Endothelial cell of umbilical vein (primary cell): ENCODE measurements at regions not wholly inside any gene's neighbourhood (a gene's known extent, or its start where the extent isn't known, plus 50 kb on each side); places are given as distances from the start of the nearest gene placed in this dataset.

Experiments
- BruUV-seq: library from RNA; stranded (reverse); fragments of 400-500 nt; replicated peaks from 2 replicates; lab custom pipeline; 2021; lab: Mats Ljungman, UMichigan
- CTCF ChIA-PET: fragments of 300-600, 350-600 bp; sonication (Branson Sonifier 250); formaldehyde crosslinking; loops from one replicate; lab custom pipeline; 2021; ENCODE audit warnings: antibody characterized with exemption, inconsistent platforms; lab: Charles Lee
- POLR2A ChIA-PET: fragments of 300-600, 350-600 bp; sonication (Branson Sonifier 250); formaldehyde crosslinking; loops from one replicate; lab custom pipeline; 2021; ENCODE audit warnings: antibody characterized with exemption, inconsistent platforms; lab: Charles Lee
- DNase-seq: peaks from one replicate; pipeline ENCODE4 v3.0.0-alpha.2; 2011; ENCODE audit warnings: low read depth, low spot score
- FAIRE-seq: peaks from 2 replicates; lab custom pipeline; 2011; peaks lifted over from hg19 to GRCh38; lab: Jason Lieb, UNC
- H2AFZ ChIP-seq: 2 replicates; pipeline ENCODE4 v1.6.0; 2012; ENCODE audit warnings: low read depth, low read length, control low read depth, inconsistent platforms
- H3K27ac ChIP-seq: 2 replicates; pipeline ENCODE4 v1.5.1; 2011; ENCODE audit warnings: low read depth, mild to moderate bottlenecking, control low read depth, low read length, moderate library complexity; ENCODE audit not compliant: insufficient read depth
- H3K27me3 ChIP-seq, 2 experiments: 2 replicates each; pipeline versions ENCODE4 v1.6.0 to v1.6.1; 2011; ENCODE audit warnings: low read length in 2 of 2, mixed read lengths in 1 of 2; ENCODE audit not compliant: control insufficient read depth in 2 of 2, insufficient read depth in 2 of 2
- H3K36me3 ChIP-seq, 2 experiments: 2 replicates in 1 of 2; 3 replicates in 1 of 2; pipeline ENCODE4 v1.5.1; 2011; ENCODE audit warnings: low read length in 2 of 2, mild to moderate bottlenecking in 1 of 2, moderate library complexity in 1 of 2; ENCODE audit not compliant: control insufficient read depth in 2 of 2, insufficient read depth in 2 of 2; ENCODE audit errors: extremely low read depth in 1 of 2
- H3K4me1 ChIP-seq: 3 replicates; pipeline ENCODE4 v1.5.1; 2011; ENCODE audit warnings: mild to moderate bottlenecking, low read length; ENCODE audit not compliant: control insufficient read depth, insufficient read depth; ENCODE audit errors: extremely low read depth
- H3K4me2 ChIP-seq: 2 replicates; pipeline ENCODE4 v1.6.1; 2011; ENCODE audit warnings: low read length, control low read depth, mixed read lengths; ENCODE audit not compliant: insufficient read depth
- H3K4me3 ChIP-seq, 3 experiments: fragments of 200-600 bp in 1 of 3; sonication (generic), shearing (Covaris generic) in 1 of 3; replicated peaks in 1 of 3; 2 replicates each; pipeline ENCODE4 v1.5.1; 2011 to 2016; ENCODE audit warnings: control low read depth in 3 of 3, low read length in 3 of 3, mild to moderate bottlenecking in 2 of 3, inconsistent platforms in 1 of 3, low read depth in 1 of 3, moderate library complexity in 1 of 3; ENCODE audit not compliant: insufficient read depth in 1 of 3
- H3K79me2 ChIP-seq: 2 replicates; pipeline ENCODE4 v1.6.0; 2012; ENCODE audit warnings: low read length, inconsistent platforms; ENCODE audit not compliant: control insufficient read depth, insufficient read depth
- H3K9ac ChIP-seq: replicated peaks from 2 replicates; pipeline ENCODE3; 2011; ENCODE audit warnings: low read length, control low read depth; ENCODE audit not compliant: insufficient read depth; ENCODE audit errors: extremely low read depth
- H3K9me1 ChIP-seq: replicated peaks from 3 replicates; pipeline ENCODE4 v1.6.0; 2011; ENCODE audit warnings: mild to moderate bottlenecking, low read length; ENCODE audit not compliant: control insufficient read depth, insufficient read depth; ENCODE audit errors: extremely low read depth
- H3K9me3 ChIP-seq: replicated peaks from 2 replicates; pipeline ENCODE4 v1.5.1; 2012; ENCODE audit warnings: low read length, inconsistent platforms; ENCODE audit not compliant: control insufficient read depth, insufficient read depth
- H4K20me1 ChIP-seq: replicated peaks from 2 replicates; pipeline ENCODE3; 2011; ENCODE audit warnings: mild to moderate bottlenecking, low read length; ENCODE audit not compliant: control insufficient read depth, insufficient read depth; ENCODE audit errors: extremely low read depth
- FOS ChIP-seq: IDR thresholded peaks from 2 replicates; pipeline ENCODE4 v1.6.1; 2011; ENCODE audit warnings: mild to moderate bottlenecking, low read length, moderate library complexity, borderline replicate concordance; ENCODE audit not compliant: insufficient read depth
- GATA2 ChIP-seq: IDR thresholded peaks from 2 replicates; pipeline ENCODE4 v1.7.0; 2011; ENCODE audit warnings: low read depth, mild to moderate bottlenecking, moderate library complexity, mixed read lengths, low read length; ENCODE audit not compliant: insufficient read length, insufficient read depth
- JUN ChIP-seq: IDR thresholded peaks from 2 replicates; pipeline ENCODE4 v1.6.1; 2011; ENCODE audit warnings: borderline replicate concordance, low read depth; ENCODE audit not compliant: insufficient read length, insufficient read depth
- MYC ChIP-seq: IDR thresholded peaks from one replicate; pipeline ENCODE4 v1.6.1; 2011; ENCODE audit warnings: mild to moderate bottlenecking, low read depth, low read length
- POLR2A ChIP-seq: IDR thresholded peaks from 2 replicates; pipeline ENCODE4 v1.6.1; 2012; ENCODE audit warnings: low read depth, mild to moderate bottlenecking, control low read depth, low read length
- POLR2AphosphoS5 ChIP-seq: IDR thresholded peaks from 2 replicates; pipeline ENCODE4 v1.6.1; 2012; ENCODE audit warnings: low read depth, mild to moderate bottlenecking, control low read depth, low read length, moderate library complexity; ENCODE audit not compliant: insufficient read depth
- dilution Hi-C: fragments of 300-500 bp; cut with MboI; formaldehyde crosslinking; loops from one replicate; pipeline ENCODE4 v1.15.0; 2019; ENCODE audit warnings: low sequenced_read_pairs; ENCODE audit not compliant: extremely low pct_ligation_motif_present
- intact Hi-C: fragments of 100-400 bp; cut with micrococcal nuclease; formaldehyde crosslinking; loops from one replicate; pipeline ENCODE4 v1.10.0; 2022
- TF ChIP-seq, protein P1 (sequence below), 2 donors: IDR thresholded peaks; 1 replicate in 1 of 2; 2 replicates in 1 of 2; pipeline ENCODE4 v1.5.1; 2011; ENCODE audit warnings: low read length in 2 of 2, mild to moderate bottlenecking in 2 of 2, moderate library complexity in 2 of 2, control low read depth in 1 of 2, inconsistent platforms in 1 of 2, low read depth in 1 of 2; ENCODE audit not compliant: insufficient read depth in 1 of 2; ENCODE audit errors: extremely low read depth in 1 of 2
- TF ChIP-seq, protein P2 (sequence below): IDR thresholded peaks from 2 replicates; pipeline ENCODE4 v1.6.1; 2011; ENCODE audit not compliant: insufficient read depth, insufficient read length

DNA sequence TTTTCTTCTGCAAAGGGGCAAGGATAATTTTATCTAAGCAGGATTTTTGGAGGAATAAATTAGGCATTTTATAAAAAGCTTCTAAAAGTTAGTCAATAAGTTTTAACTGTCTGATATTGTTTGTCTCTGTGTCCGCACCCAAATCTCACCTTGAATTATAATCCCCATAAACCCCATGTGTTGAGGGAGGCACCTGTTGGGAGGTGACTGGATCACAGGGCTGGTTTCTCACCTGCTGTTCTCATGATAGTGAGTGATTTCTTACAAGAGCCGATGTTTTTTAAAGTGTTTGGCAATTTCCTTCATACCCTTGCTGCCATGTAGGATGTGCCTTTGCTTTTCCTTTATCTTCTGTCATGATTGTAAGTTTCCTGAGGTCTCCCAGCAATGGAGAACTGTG, 481.4 kb downstream of the GBA3 start:
- no peak overlapping the region for H3K4me2 ChIP-seq
- no peaks in the 10 kb centered on the region for H3K27me3 ChIP-seq
- H3K4me3 ChIP-seq: no peak overlapping the region
- dilution Hi-C loops: no loop called here
- H3K36me3 ChIP-seq: no peaks in the 10 kb centered on the region
- no peaks in the 10 kb centered on the region for H3K9me1 ChIP-seq
- BruUV-seq: no TSS peak
- intact Hi-C loops: no loop called here
- ChIA-PET POLR2A (no interaction called here), CTCF (no interaction called here)
- H3K9me3 ChIP-seq: no peaks in the 10 kb centered on the region
- no peak overlapping the region for H2AFZ ChIP-seq
- TF ChIP-seq POLR2AphosphoS5 (no peak), FOS (no peak), JUN (no peak), GATA2 (no peak), POLR2A (no peak)
- TF ChIP-seq, protein P1, sequence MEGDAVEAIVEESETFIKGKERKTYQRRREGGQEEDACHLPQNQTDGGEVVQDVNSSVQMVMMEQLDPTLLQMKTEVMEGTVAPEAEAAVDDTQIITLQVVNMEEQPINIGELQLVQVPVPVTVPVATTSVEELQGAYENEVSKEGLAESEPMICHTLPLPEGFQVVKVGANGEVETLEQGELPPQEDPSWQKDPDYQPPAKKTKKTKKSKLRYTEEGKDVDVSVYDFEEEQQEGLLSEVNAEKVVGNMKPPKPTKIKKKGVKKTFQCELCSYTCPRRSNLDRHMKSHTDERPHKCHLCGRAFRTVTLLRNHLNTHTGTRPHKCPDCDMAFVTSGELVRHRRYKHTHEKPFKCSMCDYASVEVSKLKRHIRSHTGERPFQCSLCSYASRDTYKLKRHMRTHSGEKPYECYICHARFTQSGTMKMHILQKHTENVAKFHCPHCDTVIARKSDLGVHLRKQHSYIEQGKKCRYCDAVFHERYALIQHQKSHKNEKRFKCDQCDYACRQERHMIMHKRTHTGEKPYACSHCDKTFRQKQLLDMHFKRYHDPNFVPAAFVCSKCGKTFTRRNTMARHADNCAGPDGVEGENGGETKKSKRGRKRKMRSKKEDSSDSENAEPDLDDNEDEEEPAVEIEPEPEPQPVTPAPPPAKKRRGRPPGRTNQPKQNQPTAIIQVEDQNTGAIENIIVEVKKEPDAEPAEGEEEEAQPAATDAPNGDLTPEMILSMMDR (IDR thresholded peaks at IDR 0.05; ENCODE audit: extremely low read depth in 1 of 2, insufficient read depth in 1 of 2, low read depth in 1 of 2, low read length in 2 of 2): no peak
- no peaks in the 10 kb centered on the region for H3K4me1 ChIP-seq
- no peak overlapping the region for H3K9ac ChIP-seq
- H3K27ac ChIP-seq: no peak overlapping the region
- no peak for DNase-seq
- no peak for FAIRE-seq
- no peaks in the 10 kb centered on the region for H3K79me2 ChIP-seq
- H4K20me1 ChIP-seq: no peaks in the 10 kb centered on the region

DNA sequence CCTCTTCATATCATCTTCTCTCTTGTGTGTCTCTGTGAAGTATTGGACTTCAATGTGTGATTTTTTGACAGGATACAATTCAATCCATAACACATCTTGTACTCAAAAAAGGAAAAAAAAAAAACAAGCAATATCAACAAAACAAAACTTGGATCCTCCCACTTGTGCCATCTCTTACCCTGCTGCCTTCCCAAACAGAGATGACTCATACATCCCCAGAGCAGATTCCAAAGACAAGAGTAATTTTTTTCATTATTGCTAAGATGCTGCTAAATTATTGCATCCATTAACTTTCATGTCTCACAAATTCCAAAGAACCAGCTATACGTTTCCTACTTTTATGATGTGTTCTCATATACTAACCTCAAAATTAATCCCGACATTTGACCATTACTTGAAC, 479.2 kb downstream of the GBA3 start:
- no peak for TF ChIP-seq MYC
- TF ChIP-seq, protein P2, sequence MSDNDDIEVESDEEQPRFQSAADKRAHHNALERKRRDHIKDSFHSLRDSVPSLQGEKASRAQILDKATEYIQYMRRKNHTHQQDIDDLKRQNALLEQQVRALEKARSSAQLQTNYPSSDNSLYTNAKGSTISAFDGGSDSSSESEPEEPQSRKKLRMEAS: no peak
- no peak for TF ChIP-seq FOS
- DNase-seq: no peak
- H3K9me3 ChIP-seq: no peaks in the 10 kb centered on the region
- CTCF ChIA-PET: no interaction called here
- no TSS peak for BruUV-seq
- no peaks in the 10 kb centered on the region for H3K9me1 ChIP-seq
- H3K27ac ChIP-seq: no peak overlapping the region
- no peak overlapping the region for H2AFZ ChIP-seq
- POLR2A ChIA-PET: no interaction called here
- no peaks in the 10 kb centered on the region for H3K4me1 ChIP-seq
- no peak overlapping the region for H3K4me3 ChIP-seq
- intact Hi-C loops (no loop called here), dilution Hi-C loops (no loop called here)
- FAIRE-seq: no peak
- no peak overlapping the region for H3K4me2 ChIP-seq
- H3K36me3 ChIP-seq: no peaks in the 10 kb centered on the region
- no peak overlapping the region for H3K9ac ChIP-seq
- no peaks in the 10 kb centered on the region for H3K27me3 ChIP-seq
- no peaks in the 10 kb centered on the region for H4K20me1 ChIP-seq
- no peaks in the 10 kb centered on the region for H3K79me2 ChIP-seq
